OCI-LY7 (cell line): ENCODE measurements at regions not wholly inside any gene's neighbourhood (a gene's known extent, or its start where the extent isn't known, plus 50 kb on each side); places are given as distances from the start of the nearest gene placed in this dataset.

ENCODE experiments used
- CTCF ChIP-seq: fragments of 200-600 bp; sonication (generic); conservative IDR thresholded peaks from 2 replicates; pipeline ENCODE4 v1.5.1; 2014; ENCODE audit warnings: mild to moderate bottlenecking, antibody characterized with exemption, low read length, moderate library complexity, mixed read lengths
- EZH2phosphoT487 ChIP-seq: fragments of 200-600 bp; sonication (generic); IDR thresholded peaks from 2 replicates; pipeline ENCODE4 v1.6.1; 2018; ENCODE audit warnings: low read depth, borderline replicate concordance, mild to moderate bottlenecking, mixed run types, antibody characterized with exemption, low read length, moderate library complexity, mixed read lengths

- TF ChIP-seq CTCF (no peak), EZH2phosphoT487 (no peak)
These were observed 121.7 kb downstream of the SLC30A10 start for GRCh38 chr1:219806642-219807041.
